HepG2 (cell line): ENCODE measurements at regions not wholly inside any gene's neighbourhood (a gene's known extent, or its start where the extent isn't known, plus 50 kb on each side); places are given as distances from the start of the nearest gene placed in this dataset.

ENCODE experiments used
- ATAC-seq: fragments of 200-7000 bp; cut with Tn5 transposase; 3 replicates; pipeline ENCODE4 v1.9.1; 2020; ENCODE audit warnings: mild to moderate bottlenecking, moderate library complexity
- BruUV-seq: library from RNA; stranded (reverse); fragments of 400-500 nt; replicated peaks from 2 replicates; lab custom pipeline; 2021; lab: Mats Ljungman, UMichigan
- CTCF ChIA-PET: fragments of 300-600 bp; formaldehyde crosslinking; extraction: SDS; loops from one replicate; lab custom pipeline; 2021; ENCODE audit warnings: low total read pairs, inconsistent platforms, low intra/inter-chr PET ratio; lab: Yijun Ruan, JAX
- POLR2A ChIA-PET: fragments of 350-600 bp; sonication (Branson Sonifier 250); formaldehyde crosslinking; loops from one replicate; lab custom pipeline; 2020; ENCODE audit warnings: antibody characterized with exemption, inconsistent platforms; lab: Yijun Ruan, JAX
- DNase-seq: peaks from one replicate; pipeline ENCODE4 v3.0.0-alpha.2; 2015; ENCODE audit warnings: low spot score
- FAIRE-seq: peaks from 3 replicates; lab custom pipeline; 2011; peaks lifted over from hg19 to GRCh38; lab: Jason Lieb, UNC
- H2AFZ ChIP-seq: one replicate; pipeline ENCODE4 v1.6.1; 2011; ENCODE audit warnings: low read length, inconsistent platforms
- H3K27ac ChIP-seq: fragments of 300-600 bp; 3 replicates; pipeline ENCODE4 v1.8.0; 2011; ENCODE audit warnings: mixed run types, mild to moderate bottlenecking, mixed read lengths, low read length, inconsistent platforms; ENCODE audit not compliant: insufficient read depth; ENCODE audit errors: extremely low read length
- H3K27me3 ChIP-seq, 2 experiments: fragments of 200-600 bp in 1 of 2; 2 replicates in 1 of 2; 3 replicates in 1 of 2; pipeline versions ENCODE4 v1.6.0 to v1.8.0; 2011; ENCODE audit warnings: low read length in 2 of 2, mild to moderate bottlenecking in 2 of 2, moderate library complexity in 2 of 2, inconsistent platforms in 1 of 2; ENCODE audit not compliant: insufficient read depth in 2 of 2, control insufficient read depth in 1 of 2
- H3K36me3 ChIP-seq, 2 experiments: fragments of 200-600 bp in 1 of 2; replicated peaks in 1 of 2; 2 replicates in 1 of 2; 3 replicates in 1 of 2; pipeline versions ENCODE4 v1.5.1 to v1.8.0; 2011; ENCODE audit warnings: low read length in 2 of 2, inconsistent platforms in 1 of 2; ENCODE audit not compliant: insufficient read depth in 2 of 2, control insufficient read depth in 1 of 2
- H3K4me1 ChIP-seq: 2 replicates; pipeline ENCODE4 v1.5.1; 2012; ENCODE audit warnings: low read length, inconsistent platforms; ENCODE audit not compliant: insufficient read depth
- H3K4me2 ChIP-seq: 2 replicates; pipeline ENCODE4 v1.6.0; 2011; ENCODE audit warnings: low read depth, low read length, inconsistent platforms
- H3K4me3 ChIP-seq, 3 experiments: fragments of 200-600 bp in 1 of 3; sonication (generic), shearing (Covaris generic) in 1 of 3; replicated peaks in 1 of 3; 2 replicates each; pipeline ENCODE4 v1.5.1; 2011 to 2016; ENCODE audit warnings: low read length in 3 of 3, inconsistent platforms in 2 of 3, low read depth in 2 of 3, mild to moderate bottlenecking in 2 of 3, control low read depth in 1 of 3, mixed read lengths in 1 of 3; ENCODE audit not compliant: insufficient read depth in 1 of 3
- H3K79me2 ChIP-seq: one replicate; pipeline ENCODE4 v1.6.1; 2011; ENCODE audit warnings: low read length, inconsistent platforms; ENCODE audit not compliant: insufficient read depth
- H3K9ac ChIP-seq: 2 replicates; pipeline ENCODE4 v1.6.0; 2011; ENCODE audit warnings: mild to moderate bottlenecking, low read depth, low read length, inconsistent platforms; ENCODE audit not compliant: insufficient read depth
- H3K9me3 ChIP-seq: 2 replicates; pipeline ENCODE4 v1.5.1; 2012; ENCODE audit warnings: mild to moderate bottlenecking, low read length
- H4K20me1 ChIP-seq: 2 replicates; pipeline ENCODE4 v1.6.0; 2011; ENCODE audit warnings: inconsistent platforms, mild to moderate bottlenecking, low read length, moderate library complexity; ENCODE audit not compliant: insufficient read depth
- ATF6 ChIP-seq: sonication (generic); formaldehyde crosslinking; conservative IDR thresholded peaks from 2 replicates; pipeline ENCODE4 v1.4.0; 2020; ENCODE audit warnings: missing genetic modification reagents
- ATF7-NPFF ChIP-seq: sonication (generic); formaldehyde crosslinking; IDR thresholded peaks from 2 replicates; pipeline ENCODE4 v1.8.1; 2023; ENCODE audit warnings: mild to moderate bottlenecking, low read depth, missing genetic modification reagents, moderate library complexity
- FOXO1 ChIP-seq: sonication (generic); formaldehyde crosslinking; IDR thresholded peaks from 2 replicates; pipeline ENCODE4 v1.4.0; 2020; ENCODE audit warnings: missing genetic modification reagents
- MIER2 ChIP-seq: IDR thresholded peaks from 2 replicates; pipeline ENCODE4 v1.6.1; 2016; ENCODE audit warnings: missing biosample characterization, missing genetic modification reagents
- SMAD1 ChIP-seq: sonication (generic); formaldehyde crosslinking; IDR thresholded peaks from 2 replicates; pipeline ENCODE4 v1.4.0; 2020; ENCODE audit warnings: missing genetic modification reagents, low read depth, mild to moderate bottlenecking, borderline replicate concordance
- SRSF9 ChIP-seq: fragments of 200-400 bp; formaldehyde crosslinking; IDR thresholded peaks from 2 replicates; pipeline ENCODE4 v1.6.1; 2018; ENCODE audit warnings: borderline replicate concordance, mild to moderate bottlenecking, low read depth, low read length; ENCODE audit not compliant: insufficient read depth, poor library complexity, severe bottlenecking
- TARDBP ChIP-seq: sonication (generic); formaldehyde crosslinking; IDR thresholded peaks from 2 replicates; pipeline ENCODE4 v1.8.0; 2022; ENCODE audit warnings: mild to moderate bottlenecking, missing genetic modification reagents
- ZNF224 ChIP-seq: sonication (generic); formaldehyde crosslinking; IDR thresholded peaks from 2 replicates; pipeline ENCODE4 v1.5.0; 2020; ENCODE audit warnings: mild to moderate bottlenecking, missing genetic modification reagents
- ZNF432 ChIP-seq: sonication (generic); formaldehyde crosslinking; IDR thresholded peaks from 2 replicates; pipeline ENCODE4 v1.5.0; 2020; ENCODE audit warnings: missing genetic modification reagents, mild to moderate bottlenecking, borderline replicate concordance
- ZNF556 ChIP-seq: sonication (generic); formaldehyde crosslinking; IDR thresholded peaks from 2 replicates; pipeline ENCODE4 v1.4.0; 2020; ENCODE audit warnings: mild to moderate bottlenecking, missing genetic modification reagents, borderline replicate concordance
- ZNF674 ChIP-seq: sonication (generic); formaldehyde crosslinking; IDR thresholded peaks from 2 replicates; pipeline ENCODE4 v1.5.0; 2020; ENCODE audit warnings: low read depth, mild to moderate bottlenecking, missing genetic modification reagents
- ZNF678 ChIP-seq: sonication (generic); formaldehyde crosslinking; IDR thresholded peaks from 2 replicates; pipeline ENCODE4 v1.4.0; 2020; ENCODE audit warnings: mild to moderate bottlenecking, missing genetic modification reagents
- ZSCAN12 ChIP-seq: sonication (generic); formaldehyde crosslinking; IDR thresholded peaks from 2 replicates; pipeline ENCODE4 v1.9.0; 2021; ENCODE audit warnings: mild to moderate bottlenecking, missing genetic modification reagents
- in situ Hi-C: cut with HindIII; loops from 2 replicates; pipeline ENCODE4 v1.10.0; 2017; ENCODE audit warnings: low pct_unique_long_range_greater_than_20kb; ENCODE audit not compliant: extremely low pct_ligation_motif_present
- intact Hi-C: fragments of 100-400 bp; cut with micrococcal nuclease; formaldehyde crosslinking; loops from one replicate; pipeline ENCODE4 v1.10.0; 2022; ENCODE audit not compliant: unreplicated experiment
- TF ChIP-seq, protein P1 (sequence below): sonication (generic); formaldehyde crosslinking; IDR thresholded peaks from 2 replicates; pipeline ENCODE4 v1.5.0; 2020; ENCODE audit warnings: mild to moderate bottlenecking, missing genetic modification reagents
- TF ChIP-seq, protein P2 (sequence below): sonication (generic); formaldehyde crosslinking; conservative IDR thresholded peaks from 2 replicates; pipeline ENCODE4 v1.8.0; 2022; ENCODE audit warnings: missing genetic modification reagents
- TF ChIP-seq, protein P3 (sequence below): sonication (generic); formaldehyde crosslinking; IDR thresholded peaks from 2 replicates; pipeline ENCODE4 v1.9.0; 2022; ENCODE audit warnings: low read depth, missing genetic modification reagents

- no peak overlapping the region for H2AFZ ChIP-seq
- intact Hi-C loops: no loop called here
- POLR2A ChIA-PET: no interaction called here
- TF ChIP-seq TARDBP (CRISPR knock-in tag) (no peak), FOXO1 (CRISPR knock-in tag) (no peak), ZSCAN12 (CRISPR knock-in tag) (no peak), ATF7-NPFF (CRISPR knock-in tag) (no peak), ATF6 (CRISPR knock-in tag) (no peak), SMAD1 (no peak), ZNF674 (CRISPR knock-in tag) (no peak), MIER2 (no peak), SRSF9 (no peak), ZNF224 (CRISPR knock-in tag) (no peak), ZNF432 (no peak), ZNF556 (CRISPR knock-in tag) (no peak), ZNF678 (CRISPR knock-in tag) (no peak)
- TF ChIP-seq, protein P1, sequence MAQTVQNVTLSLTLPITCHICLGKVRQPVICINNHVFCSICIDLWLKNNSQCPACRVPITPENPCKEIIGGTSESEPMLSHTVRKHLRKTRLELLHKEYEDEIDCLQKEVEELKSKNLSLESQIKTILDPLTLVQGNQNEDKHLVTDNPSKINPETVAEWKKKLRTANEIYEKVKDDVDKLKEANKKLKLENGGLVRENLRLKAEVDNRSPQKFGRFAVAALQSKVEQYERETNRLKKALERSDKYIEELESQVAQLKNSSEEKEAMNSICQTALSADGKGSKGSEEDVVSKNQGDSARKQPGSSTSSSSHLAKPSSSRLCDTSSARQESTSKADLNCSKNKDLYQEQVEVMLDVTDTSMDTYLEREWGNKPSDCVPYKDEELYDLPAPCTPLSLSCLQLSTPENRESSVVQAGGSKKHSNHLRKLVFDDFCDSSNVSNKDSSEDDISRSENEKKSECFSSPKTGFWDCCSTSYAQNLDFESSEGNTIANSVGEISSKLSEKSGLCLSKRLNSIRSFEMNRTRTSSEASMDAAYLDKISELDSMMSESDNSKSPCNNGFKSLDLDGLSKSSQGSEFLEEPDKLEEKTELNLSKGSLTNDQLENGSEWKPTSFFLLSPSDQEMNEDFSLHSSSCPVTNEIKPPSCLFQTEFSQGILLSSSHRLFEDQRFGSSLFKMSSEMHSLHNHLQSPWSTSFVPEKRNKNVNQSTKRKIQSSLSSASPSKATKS: no peak
- TF ChIP-seq, protein P2, sequence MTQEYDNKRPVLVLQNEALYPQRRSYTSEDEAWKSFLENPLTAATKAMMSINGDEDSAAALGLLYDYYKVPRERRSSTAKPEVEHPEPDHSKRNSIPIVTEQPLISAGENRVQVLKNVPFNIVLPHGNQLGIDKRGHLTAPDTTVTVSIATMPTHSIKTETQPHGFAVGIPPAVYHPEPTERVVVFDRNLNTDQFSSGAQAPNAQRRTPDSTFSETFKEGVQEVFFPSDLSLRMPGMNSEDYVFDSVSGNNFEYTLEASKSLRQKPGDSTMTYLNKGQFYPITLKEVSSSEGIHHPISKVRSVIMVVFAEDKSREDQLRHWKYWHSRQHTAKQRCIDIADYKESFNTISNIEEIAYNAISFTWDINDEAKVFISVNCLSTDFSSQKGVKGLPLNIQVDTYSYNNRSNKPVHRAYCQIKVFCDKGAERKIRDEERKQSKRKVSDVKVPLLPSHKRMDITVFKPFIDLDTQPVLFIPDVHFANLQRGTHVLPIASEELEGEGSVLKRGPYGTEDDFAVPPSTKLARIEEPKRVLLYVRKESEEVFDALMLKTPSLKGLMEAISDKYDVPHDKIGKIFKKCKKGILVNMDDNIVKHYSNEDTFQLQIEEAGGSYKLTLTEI (CRISPR knock-in tag): no peak
- TF ChIP-seq, protein P3, sequence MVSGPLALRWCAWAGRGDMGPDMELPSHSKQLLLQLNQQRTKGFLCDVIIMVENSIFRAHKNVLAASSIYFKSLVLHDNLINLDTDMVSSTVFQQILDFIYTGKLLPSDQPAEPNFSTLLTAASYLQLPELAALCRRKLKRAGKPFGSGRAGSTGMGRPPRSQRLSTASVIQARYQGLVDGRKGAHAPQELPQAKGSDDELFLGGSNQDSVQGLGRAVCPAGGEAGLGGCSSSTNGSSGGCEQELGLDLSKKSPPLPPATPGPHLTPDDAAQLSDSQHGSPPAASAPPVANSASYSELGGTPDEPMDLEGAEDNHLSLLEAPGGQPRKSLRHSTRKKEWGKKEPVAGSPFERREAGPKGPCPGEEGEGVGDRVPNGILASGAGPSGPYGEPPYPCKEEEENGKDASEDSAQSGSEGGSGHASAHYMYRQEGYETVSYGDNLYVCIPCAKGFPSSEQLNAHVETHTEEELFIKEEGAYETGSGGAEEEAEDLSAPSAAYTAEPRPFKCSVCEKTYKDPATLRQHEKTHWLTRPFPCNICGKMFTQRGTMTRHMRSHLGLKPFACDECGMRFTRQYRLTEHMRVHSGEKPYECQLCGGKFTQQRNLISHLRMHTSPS (CRISPR knock-in tag): no peak
Observed at GRCh38 chr3:181615666-181616065, 96.1 kb upstream of the SOX2 start.

More at GRCh38 chr3:181615666-181616065, 96.1 kb upstream of the SOX2 start:
- no peak for ATAC-seq
- in situ Hi-C loops: no loop called here
- no peaks in the 10 kb centered on the region for H3K4me1 ChIP-seq
- H3K27ac ChIP-seq: no peak overlapping the region
- H3K4me2 ChIP-seq: no peak overlapping the region
- H3K36me3 ChIP-seq: no peaks in the 10 kb centered on the region
- H3K79me2 ChIP-seq: no peaks in the 10 kb centered on the region
- no peak overlapping the region for H3K9ac ChIP-seq
- H4K20me1 ChIP-seq: no peaks in the 10 kb centered on the region; the same call in 1 of the 2 replicates
- no peak overlapping the region for H3K4me3 ChIP-seq
- no peaks in the 10 kb centered on the region; a peak in 1 of 5 replicates for H3K27me3 ChIP-seq
- H3K9me3 ChIP-seq: no peaks in the 10 kb centered on the region
- DNase-seq: no peak
- CTCF ChIA-PET: no interaction called here
- FAIRE-seq: no peak
- no TSS peak for BruUV-seq
